Body of pancreas (tissue), 4 donors: ENCODE measurements at regions not wholly inside any gene's neighbourhood (a gene's known extent, or its start where the extent isn't known, plus 50 kb on each side); places are given as distances from the start of the nearest gene placed in this dataset.

Source experiments
- ATAC-seq: fragments of 150-250 bp; one replicate; pipeline ENCODE4 v1.9.1; 2016
- DNase-seq, 4 donors: peaks; one replicate each; pipeline ENCODE4 v3.0.0-alpha.2; 2019
- H3K27ac ChIP-seq, 4 donors: fragments of 200-600 bp; sonication (generic); 1 replicate in 3 of 4; 2 replicates in 1 of 4; pipeline versions ENCODE4 v1.5.1 to v1.6.1; 2016 to 2019; ENCODE audit warnings: mild to moderate bottlenecking in 1 of 4, mixed read lengths in 1 of 4, moderate library complexity in 1 of 4
- H3K27me3 ChIP-seq, 2 donors: fragments of 200-600 bp; sonication (generic); one replicate each; pipeline ENCODE4 v1.6.0; 2016; ENCODE audit warnings: mild to moderate bottlenecking in 1 of 2
- H3K36me3 ChIP-seq, 2 donors: fragments of 200-600 bp; sonication (generic); replicated peaks in 1 of 2; 2 replicates each; pipeline ENCODE4 v1.5.1; 2016; ENCODE audit warnings: low read depth in 2 of 2; ENCODE audit not compliant: insufficient read depth in 1 of 2
- H3K4me1 ChIP-seq: fragments of 200-600 bp; sonication (generic); one replicate; pipeline ENCODE4 v1.6.0; 2016
- H3K4me3 ChIP-seq, 2 donors: fragments of 200-600 bp; sonication (generic); 1 replicate in 1 of 2; 2 replicates in 1 of 2; pipeline ENCODE4 v1.5.1; 2016 to 2019
- H3K9me3 ChIP-seq, 3 donors: fragments of 200-600 bp; sonication (generic); 1 replicate in 2 of 3; 2 replicates in 1 of 3; pipeline ENCODE4 v1.5.1; 2016
- CTCF ChIP-seq, 7 experiments: fragments of 450-650 bp in 4 of 7; fragments of 200-600 bp in 3 of 7; sonication (generic) in 3 of 7; IDR thresholded peaks; one replicate each; pipeline ENCODE4 v1.5.1; 2016 to 2019; ENCODE audit warnings: antibody characterized with exemption in 7 of 7
- POLR2A ChIP-seq, 3 donors: fragments of 450-650 bp; IDR thresholded peaks; one replicate each; pipeline ENCODE4 v1.6.1; 2016; ENCODE audit warnings: antibody characterized with exemption in 3 of 3, mild to moderate bottlenecking in 2 of 3
- WGBS, 2 donors: methylation state at CpG; one replicate each; pipeline ENCODE4 v1.1.5; 2017; 5-methylcytosine and 5-hydroxymethylcytosine counted together
- intact Hi-C: fragments of 100-400 bp; cut with DNase I; formaldehyde crosslinking; loops from one replicate; pipeline ENCODE4 v1.15.1; 2023

- ATAC-seq (peak; percentile 53), DNase-seq (peak in 3 of 4 donors; percentile 18 to 24 (median 23))
- no peak for TF ChIP-seq POLR2A (IDR thresholded peaks at IDR 0.05)
- no peak for TF ChIP-seq CTCF (IDR thresholded peaks at IDR 0.05)
- intact Hi-C loops, result loop anchor here (5.0 kb wide), 1 partner anchor 314 kb away; no protein-coding TSS in a partner anchor
- no peak overlapping the region for H3K4me3 ChIP-seq
- H3K27ac ChIP-seq, result no peak overlapping the region
- H3K36me3 ChIP-seq, result no peaks in the 10 kb centered on the region
- H3K9me3 ChIP-seq, result no peaks in the 10 kb centered on the region
- H3K27me3 ChIP-seq, result no peaks in the 10 kb centered on the region
- H3K4me1 ChIP-seq, result no peaks in the 10 kb centered on the region
- WGBS, 2 donors, result 6 to 8% methylated on average over 2 to 3 of the region's 3 CpGs
Measured at GRCh38 chr2:176455816-176456291, 186.6 kb downstream of the MTX2 start.

DNA sequence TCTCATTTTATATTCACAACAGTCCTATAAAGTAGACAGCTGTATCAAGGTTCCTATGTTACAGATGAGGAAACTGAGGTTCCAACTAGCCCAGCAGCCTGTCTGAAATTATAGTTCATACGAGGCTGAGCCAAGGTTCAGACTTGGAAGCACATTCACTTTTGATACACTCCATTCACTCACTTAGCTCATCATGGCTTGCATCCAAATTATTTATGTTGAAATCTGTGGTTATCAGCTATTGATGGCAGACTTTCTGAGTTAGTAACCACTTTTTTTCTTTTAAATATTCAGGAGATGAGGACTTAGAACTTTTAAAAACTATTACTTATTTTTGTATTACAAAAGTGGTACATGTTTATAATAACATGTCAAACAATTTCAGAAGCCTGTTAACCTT lies 188.2 kb downstream of the MTX2 start:
- 26 to 34% methylated on average over 1 of the region's 1 CpG for WGBS, 2 donors
- ATAC-seq, result no peak
- no peak for DNase-seq
- Histone ChIP-seq H3K36me3 (no peaks in the 10 kb centered on the region), H3K4me1 (no peaks in the 10 kb centered on the region), H3K9me3 (no peaks in the 10 kb centered on the region), H3K27me3 (no peaks in the 10 kb centered on the region), H3K27ac (no peak overlapping the region), H3K4me3 (no peak overlapping the region)
- no peak for TF ChIP-seq CTCF (IDR thresholded peaks at IDR 0.05)
- no peak for TF ChIP-seq POLR2A (IDR thresholded peaks at IDR 0.05)
- intact Hi-C loops, result loop anchor here (5.0 kb wide), 1 partner anchor 315 kb away; no protein-coding TSS in a partner anchor

- intact Hi-C loops, result no loop called here
- no peak overlapping the region for H3K4me3 ChIP-seq
- H3K27ac ChIP-seq, result no peak overlapping the region
- no peaks in the 10 kb centered on the region for H3K27me3 ChIP-seq
- no peaks in the 10 kb centered on the region for H3K4me1 ChIP-seq
- no peak for DNase-seq
- no peak for ATAC-seq
- TF ChIP-seq CTCF (IDR thresholded peaks at IDR 0.05) (no peak), POLR2A (IDR thresholded peaks at IDR 0.05) (no peak)
- WGBS, 2 donors, result 52 to 60% methylated on average over 5 of the region's 5 CpGs
- no peaks in the 10 kb centered on the region for H3K36me3 ChIP-seq
- no peaks in the 10 kb centered on the region for H3K9me3 ChIP-seq
Measured at GRCh38 chr2:176461098-176461808, 192.0 kb downstream of the MTX2 start.

GRCh38 chr2:176461809-176462670 lies 192.8 kb downstream of the MTX2 start:
- intact Hi-C loops, result no loop called here
- Histone ChIP-seq H3K4me3 (no peak overlapping the region), H3K36me3 (no peaks in the 10 kb centered on the region), H3K27ac (no peak overlapping the region), H3K27me3 (no peaks in the 10 kb centered on the region), H3K9me3 (no peaks in the 10 kb centered on the region), H3K4me1 (no peaks in the 10 kb centered on the region)
- ATAC-seq (no peak), DNase-seq (no peak)
- WGBS, 2 donors, result 22 to 31% methylated on average over 5 of the region's 5 CpGs
- no peak for TF ChIP-seq POLR2A (IDR thresholded peaks at IDR 0.05)
- TF ChIP-seq CTCF (IDR thresholded peaks at IDR 0.05), result no peak
